HL-60/S4 (cell line): ENCODE measurements at regions not wholly inside any gene's neighbourhood (a gene's known extent, or its start where the extent isn't known, plus 50 kb on each side); places are given as distances from the start of the nearest gene placed in this dataset.

Experiments
- in situ Hi-C: fragments of 300-500 bp; cut with MboI; formaldehyde crosslinking; loops from 2 replicates; pipeline ENCODE4 v1.14.3; 2022; ENCODE audit warnings: low sequenced_read_pairs

- in situ Hi-C loops, result no loop called here
Measured at GRCh38 chr15:96771035-96771434, 440.5 kb downstream of the NR2F2 start.

GRCh38 chr15:96774216-96774615 lies 443.7 kb downstream of the NR2F2 start:
- in situ Hi-C loops, result no loop called here

GRCh38 chr15:96783746-96784145 lies 453.2 kb downstream of the NR2F2 start:
- in situ Hi-C loops, result no loop called here

DNA sequence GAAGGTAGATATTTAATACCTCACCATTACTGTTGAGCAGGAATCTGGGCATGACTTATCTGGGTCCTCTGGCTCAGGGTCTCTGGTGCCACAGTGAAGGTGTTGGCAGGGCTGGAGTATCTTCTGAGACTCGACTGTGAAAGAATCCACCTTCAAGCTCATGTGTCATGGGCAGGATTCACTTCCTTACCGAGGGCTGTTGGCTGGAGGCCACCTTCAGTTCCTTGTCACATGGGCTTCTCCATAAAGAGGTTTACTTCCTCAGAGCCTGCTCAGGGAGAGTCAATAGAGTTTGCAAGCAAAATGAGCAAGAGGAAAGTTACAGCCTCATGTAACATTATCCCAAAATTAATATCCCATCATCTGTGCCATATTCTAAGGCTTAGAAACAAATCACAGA lies 459.5 kb downstream of the NR2F2 start:
- in situ Hi-C loops, result no loop called here

DNA sequence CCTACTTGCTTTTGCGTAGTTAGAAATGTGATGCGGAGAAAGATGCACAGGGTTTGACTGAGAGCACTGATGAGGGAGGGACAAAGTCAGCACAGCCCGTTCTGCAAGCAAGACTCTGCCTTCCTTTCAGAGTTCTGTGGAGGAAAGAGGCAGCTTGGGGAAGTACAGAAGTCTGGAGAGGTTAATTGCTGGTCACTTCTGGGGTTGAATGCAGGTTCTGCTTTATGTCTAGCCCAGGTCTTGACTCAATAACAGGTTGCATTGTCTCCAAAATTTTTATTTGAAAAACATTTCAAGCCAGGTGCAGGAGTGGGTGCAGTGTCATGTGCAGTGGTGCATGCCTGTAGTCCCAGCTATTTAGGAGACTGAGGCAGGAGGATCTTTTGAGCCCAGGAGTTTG lies 461.7 kb downstream of the NR2F2 start:
- in situ Hi-C loops, result no loop called here

DNA sequence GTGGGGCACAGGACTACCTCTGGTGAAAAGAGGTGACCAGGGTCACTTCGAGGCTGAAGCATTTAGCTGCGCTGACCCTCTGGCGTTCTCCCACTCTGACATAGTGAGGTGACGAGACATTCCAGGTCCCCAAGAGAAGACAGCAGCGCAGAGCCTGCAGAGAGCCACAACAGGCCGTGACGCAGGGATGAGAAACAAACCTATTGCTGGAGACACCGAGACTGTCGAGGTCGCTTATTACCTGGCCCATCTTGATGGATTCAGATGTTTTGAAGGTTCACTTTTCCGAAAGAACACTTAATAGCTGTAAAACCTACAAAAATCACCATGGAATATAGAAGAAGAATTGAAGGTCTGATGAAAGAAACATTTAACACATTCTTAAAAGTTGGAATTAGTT lies 466.3 kb downstream of the NR2F2 start:
- in situ Hi-C loops, result no loop called here

DNA sequence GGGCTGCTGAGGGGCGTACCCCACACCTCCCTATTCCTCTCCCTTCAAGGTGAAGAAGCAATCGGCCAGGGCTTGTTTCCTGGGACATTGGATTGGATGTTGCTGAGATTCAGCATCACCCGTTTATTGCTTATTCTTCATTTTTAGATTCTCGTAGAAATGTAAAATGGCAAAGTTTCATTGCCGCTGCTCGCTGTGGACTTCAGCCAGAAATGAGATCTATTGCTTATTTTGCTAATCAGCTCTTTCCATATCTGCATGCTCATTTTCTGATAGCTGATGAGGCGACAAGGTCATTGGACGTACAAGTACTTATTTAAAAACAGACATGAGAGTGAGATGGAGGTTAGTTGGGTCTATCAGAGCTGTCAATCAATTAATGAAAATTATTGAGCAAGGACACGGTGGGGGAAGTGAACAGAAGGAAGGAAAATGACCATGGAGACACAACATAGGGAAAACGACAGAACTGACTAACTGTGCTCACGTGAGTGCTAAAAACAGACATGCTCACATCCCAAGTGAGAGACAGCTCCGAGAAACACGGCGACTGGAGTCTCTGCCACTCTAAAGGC lies 471.2 kb downstream of the NR2F2 start:
- in situ Hi-C loops, result no loop called here

GRCh38 chr15:96802611-96803255 lies 472.2 kb downstream of the NR2F2 start:
- in situ Hi-C loops, result no loop called here

GRCh38 chr15:96804754-96805153 lies 474.3 kb downstream of the NR2F2 start:
- in situ Hi-C loops, result no loop called here

GRCh38 chr15:96807361-96807760 lies 476.9 kb downstream of the NR2F2 start:
- in situ Hi-C loops, result no loop called here

GRCh38 chr15:96817900-96818299 lies 487.4 kb downstream of the NR2F2 start:
- in situ Hi-C loops, result no loop called here

DNA sequence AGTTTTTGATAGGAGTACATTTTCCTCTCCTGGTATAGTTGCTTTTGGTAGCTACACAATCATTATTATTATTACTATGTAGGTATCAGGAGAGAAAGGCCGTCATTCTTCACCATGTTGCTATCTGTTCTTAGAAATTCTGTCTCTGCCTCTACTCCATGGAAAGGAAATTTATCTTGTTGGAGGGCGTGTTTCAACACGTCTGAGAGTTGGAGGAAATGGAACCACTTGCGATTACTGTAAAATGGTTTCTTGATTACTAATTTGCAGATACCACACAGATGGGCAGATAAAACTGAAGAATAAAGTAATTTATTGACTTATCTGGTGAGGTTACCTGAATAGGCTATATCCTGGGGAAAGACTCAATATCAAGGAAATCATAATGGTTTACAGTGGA lies 488.4 kb downstream of the NR2F2 start:
- in situ Hi-C loops, result no loop called here

DNA sequence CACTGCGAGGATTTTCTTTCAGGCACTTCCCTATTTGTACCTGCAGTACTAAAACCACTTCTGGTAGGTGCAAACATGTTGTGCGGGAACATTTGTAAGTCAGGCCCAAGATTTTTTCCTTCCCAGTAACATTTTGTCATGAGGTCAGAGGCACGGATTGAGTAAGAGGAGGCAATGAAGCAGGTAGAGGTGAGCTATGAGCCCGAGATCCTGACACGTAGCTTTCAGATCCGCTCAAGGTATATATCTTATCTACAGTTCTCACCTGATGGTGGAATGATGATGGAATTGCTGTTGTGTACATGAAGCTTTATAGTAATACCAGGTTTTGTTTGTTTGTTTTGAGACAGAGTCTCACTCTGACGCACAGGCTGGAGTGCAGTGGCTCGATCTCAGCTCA lies 497.5 kb downstream of the NR2F2 start:
- in situ Hi-C loops, result no loop called here

GRCh38 chr15:96837241-96837970 lies 506.9 kb downstream of the NR2F2 start:
- in situ Hi-C loops, result no loop called here

- in situ Hi-C loops, result no loop called here
Measured at GRCh38 chr15:96838081-96838480, 507.6 kb downstream of the NR2F2 start.

DNA sequence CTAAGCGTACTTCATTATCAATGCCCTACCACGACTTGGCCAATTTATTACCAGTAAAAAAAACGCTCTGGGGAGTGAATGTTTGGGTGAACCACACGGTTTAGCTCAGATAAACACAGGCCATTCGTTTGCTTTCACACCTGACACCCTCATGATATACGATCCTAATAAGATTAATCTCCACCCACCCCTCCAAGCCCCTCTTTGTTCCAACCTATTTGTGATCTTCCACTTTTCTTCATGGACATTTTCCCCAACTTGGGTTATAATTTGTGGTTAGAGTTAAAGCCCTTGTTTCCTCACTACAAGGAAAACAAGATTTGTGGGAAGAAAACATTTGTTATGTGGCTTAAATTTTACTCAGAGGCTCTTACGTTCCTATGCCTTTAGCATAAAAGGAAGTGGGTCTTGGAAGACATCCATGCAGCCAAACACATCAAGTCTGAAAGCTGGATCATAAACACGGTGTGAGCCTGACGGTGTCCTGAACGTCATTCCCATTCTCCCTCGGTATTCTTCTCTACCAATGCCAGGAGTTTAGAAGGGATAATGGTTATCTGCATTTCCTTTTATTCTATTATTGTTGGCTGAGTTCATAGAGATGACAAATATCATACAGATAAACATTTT lies 518.9 kb downstream of the NR2F2 start:
- in situ Hi-C loops, result no loop called here

DNA sequence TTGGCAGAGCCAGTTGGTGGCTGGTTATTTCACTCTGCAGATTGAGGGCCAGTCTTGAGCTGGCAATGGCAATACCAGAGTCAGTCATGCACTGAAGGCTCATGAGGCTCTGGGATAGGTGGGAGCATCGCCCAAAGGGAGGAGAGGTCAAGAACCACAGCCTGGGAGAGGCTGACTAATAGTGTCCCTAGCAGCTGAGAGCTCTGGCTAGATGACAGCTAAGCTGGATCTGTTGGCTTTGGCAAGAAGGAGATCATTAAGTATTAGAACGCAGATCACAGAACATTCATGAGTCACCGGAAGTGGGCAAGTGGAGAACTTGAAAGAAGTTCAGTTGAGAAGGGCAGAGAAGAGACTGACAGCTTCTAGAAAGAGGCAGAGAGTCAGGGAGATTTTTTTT lies 521.1 kb downstream of the NR2F2 start:
- in situ Hi-C loops, result no loop called here

GRCh38 chr15:96858694-96859093 lies 528.2 kb downstream of the NR2F2 start:
- in situ Hi-C loops, result no loop called here

DNA sequence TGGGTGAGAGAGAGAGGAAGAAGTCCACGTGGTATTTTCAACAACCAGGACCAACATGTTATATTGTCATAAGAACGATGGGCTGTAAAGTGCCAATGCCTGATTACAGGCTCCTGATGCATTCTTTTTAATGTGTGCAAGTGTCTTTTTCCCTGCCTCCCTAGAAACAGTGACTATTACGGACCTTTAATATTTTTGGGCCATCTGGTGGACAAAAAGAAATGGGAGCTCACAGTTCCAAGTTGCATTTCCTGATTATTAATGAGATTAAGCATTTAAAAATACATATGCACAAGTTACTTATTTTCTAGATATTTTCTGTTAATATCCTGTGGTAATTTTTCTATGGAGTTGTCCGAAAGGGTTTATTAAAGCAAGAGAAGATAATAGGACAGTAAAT lies 530.2 kb downstream of the NR2F2 start:
- in situ Hi-C loops, result no loop called here

- in situ Hi-C loops, result no loop called here
Measured at GRCh38 chr15:96867992-96868391, 537.5 kb downstream of the NR2F2 start.

DNA sequence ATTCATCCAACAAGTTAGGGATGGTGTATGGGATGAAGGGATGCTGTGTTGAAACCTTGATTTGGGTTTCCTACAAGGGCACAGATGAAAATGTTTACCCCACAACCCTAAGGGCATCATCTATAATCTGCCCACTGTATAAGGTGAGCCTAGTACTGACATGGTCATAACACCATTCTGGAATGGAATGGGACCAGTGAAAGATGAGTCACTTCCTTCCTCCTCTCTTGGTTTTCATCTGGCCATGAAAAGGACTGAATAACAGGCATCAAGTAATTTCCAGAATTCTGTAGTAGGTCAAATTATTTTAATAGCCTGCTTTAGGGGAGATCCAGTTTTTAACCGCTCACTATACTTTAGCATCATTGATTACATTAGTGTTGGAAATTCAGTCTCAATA lies 538.6 kb downstream of the NR2F2 start:
- in situ Hi-C loops, result no loop called here

DNA sequence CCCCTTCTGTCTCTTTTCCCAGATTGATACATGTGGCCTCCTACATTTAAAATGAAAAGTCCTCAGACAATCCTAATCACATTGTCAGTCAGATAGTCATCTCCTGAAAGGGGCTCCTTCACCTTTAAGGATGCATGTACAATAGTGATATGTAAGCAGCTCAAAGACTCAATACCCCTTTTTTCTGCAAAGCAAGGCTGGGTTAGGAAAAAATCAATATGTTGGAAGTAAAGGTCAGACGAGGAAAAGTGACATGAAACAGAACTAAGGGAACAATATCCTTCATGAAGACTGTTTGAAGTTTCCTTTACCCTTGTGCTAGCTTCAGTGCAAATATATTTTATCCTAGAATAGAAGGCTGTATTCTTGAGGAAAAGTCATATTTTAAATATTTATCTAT lies 539.3 kb downstream of the NR2F2 start:
- in situ Hi-C loops, result no loop called here
